ENCODE measurements at regions not wholly inside any gene's neighbourhood (a gene's known extent, or its start where the extent isn't known, plus 50 kb on each side); places are given as distances from the start of the nearest gene placed in this dataset.
A peak's percentile ranks its signal among the peaks of the same experiment; 100 is the strongest.

DNA sequence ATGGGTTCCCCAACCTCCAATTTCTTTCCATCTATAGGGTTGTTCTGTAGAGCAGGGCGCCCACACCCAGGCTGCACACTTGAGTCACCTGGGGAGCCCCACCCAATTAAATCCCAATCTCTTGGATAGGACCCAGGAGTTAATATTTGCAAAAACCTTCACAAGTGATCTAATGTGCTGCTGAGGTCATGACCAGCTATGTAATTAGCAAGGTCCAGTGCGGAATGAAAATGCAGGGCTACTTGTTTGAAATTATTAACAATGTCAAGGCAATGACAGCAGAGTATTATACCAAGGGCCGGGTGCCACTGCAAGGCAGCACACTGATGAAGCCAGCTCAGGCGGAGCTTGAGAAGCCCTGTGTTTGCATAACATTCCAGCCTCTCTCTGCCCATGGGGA, 302.7 kb downstream of the MAF start:
- no peak for DNase-seq (ENCODE audit: low read depth, low spot score)

DNA sequence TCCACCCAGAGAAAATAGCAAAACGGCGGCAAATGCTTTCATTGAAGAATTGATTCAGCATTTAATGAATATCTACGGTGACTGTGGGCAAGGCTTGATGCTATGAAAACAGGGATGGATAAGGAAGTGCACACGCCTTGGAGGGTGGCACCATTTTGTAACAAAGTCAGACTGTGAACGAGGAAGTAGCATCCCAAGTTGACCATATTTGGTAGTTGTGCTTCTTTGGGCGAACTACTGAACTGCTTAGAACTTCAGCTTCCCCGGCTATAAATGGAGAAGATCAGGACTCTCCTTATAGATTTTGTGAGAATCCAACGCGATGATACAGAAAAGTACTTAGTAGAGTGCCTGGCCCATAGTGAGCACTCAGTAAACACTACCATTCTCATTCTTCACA, 303.2 kb downstream of the MAF start:
- DNase-seq (ENCODE audit: low read depth, low spot score), result no peak

DNA sequence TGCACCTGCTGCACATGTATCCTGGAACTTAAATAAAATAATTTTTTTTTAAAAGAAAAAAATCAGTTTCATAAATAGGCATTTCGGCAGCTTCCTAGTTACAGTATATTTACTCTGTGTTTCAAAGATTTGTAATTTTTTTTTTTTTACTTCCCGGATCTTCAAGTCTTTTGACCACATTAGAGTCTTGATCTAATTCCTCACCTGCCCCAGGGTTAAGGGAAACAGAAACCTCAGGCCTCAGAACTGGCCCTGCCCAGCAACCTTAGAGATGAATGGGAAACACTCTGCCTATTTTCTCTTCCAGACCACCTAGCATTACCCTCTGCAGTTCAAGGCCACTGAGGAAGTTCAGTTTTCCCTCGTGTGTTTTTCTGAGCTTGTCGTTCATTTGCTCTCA, 304.0 kb downstream of the MAF start:
- no peak for DNase-seq (ENCODE audit: low read depth, low spot score)

DNA sequence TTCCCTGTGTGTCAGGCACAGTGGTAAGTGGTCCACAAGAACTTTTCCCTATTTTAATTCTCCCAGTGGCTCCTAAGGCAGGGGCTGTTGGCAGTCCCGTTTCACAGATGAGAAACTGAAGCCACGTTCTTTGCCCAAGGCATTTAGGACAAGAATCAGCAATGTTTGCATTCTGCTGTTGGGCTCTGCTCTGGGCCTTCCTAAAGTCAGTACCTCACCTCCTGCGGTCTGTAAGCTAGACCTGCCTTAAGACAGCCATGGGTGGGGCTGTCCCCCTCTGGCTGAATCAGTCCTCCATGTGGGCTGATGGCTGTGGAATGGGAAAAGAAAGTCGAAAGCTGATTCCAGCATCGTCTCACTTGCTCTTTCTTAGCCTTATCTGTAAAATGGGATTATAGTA, 304.8 kb downstream of the MAF start:
- DNase-seq (ENCODE audit: low read depth, low spot score), result no peak

DNA sequence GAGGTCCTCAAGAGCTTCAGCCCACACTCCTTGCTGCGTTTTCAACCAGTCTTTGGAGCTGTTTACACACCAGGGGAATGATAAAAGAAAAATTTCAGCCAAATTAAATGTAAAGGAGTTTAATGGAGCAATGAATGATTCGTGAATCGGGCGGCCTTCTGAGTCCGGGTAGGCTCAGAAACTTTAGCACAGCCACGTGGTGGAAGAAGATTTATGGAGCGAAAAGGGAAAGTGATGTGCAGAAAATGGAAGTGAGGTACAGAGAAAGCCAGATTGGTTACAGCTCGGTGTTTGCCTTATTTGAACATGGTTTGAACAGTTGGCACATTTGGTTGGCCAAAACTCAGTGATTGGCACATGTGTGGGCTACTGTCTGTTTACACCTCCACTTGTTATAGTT, 305.4 kb downstream of the MAF start:
- DNase-seq (ENCODE audit: low read depth, low spot score), result no peak

DNA sequence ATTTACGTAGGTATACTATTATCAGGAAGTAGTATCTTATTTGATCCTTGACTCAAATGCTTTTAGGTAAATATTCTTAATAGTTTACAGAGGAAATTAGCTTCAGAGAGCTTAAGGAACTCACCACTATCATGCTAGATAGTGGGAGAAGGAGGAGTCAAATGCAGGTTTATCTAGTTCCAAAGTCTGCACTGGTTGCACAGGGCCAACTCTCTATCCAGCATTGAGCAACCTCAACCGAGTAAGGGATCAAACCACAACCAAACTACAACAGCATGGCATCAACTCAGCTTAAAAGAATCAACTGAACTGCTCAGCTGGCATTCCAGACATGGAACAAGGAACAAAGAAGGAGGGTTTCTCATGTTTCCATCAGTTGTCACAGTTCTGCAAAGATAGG, 306.0 kb downstream of the MAF start:
- no peak for DNase-seq (ENCODE audit: low read depth, low spot score)

DNA sequence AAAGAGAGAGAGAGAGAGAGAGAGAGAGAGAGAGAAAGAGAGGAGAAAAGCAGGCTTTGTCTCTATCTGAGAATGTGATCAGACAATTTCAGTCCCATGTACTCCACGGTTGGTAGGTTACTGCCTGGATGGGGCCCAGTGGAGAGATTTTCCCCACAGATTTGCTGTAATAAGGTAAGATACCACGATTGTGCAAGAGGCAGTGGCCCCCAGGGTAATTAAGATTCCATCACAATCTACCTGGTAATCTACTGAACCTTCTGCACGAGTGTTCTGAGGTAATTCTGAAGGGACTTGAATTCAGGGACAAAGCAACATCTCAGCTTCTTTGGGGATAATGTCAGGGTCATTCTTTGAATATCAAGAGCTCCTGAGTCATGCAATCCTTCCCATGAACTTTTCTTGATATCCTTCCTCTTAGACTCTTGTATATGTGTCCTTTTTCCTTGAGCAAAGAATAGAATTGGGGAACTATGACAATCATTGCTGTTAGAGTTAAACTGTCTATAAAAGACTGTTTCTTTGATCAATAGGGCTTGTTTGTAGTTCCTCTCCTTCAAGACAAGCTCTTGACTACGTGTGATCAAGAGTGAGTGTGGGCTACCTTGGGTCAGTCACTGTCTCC, 306.6 kb downstream of the MAF start:
- DNase-seq (ENCODE audit: low read depth, low spot score), result no peak

DNA sequence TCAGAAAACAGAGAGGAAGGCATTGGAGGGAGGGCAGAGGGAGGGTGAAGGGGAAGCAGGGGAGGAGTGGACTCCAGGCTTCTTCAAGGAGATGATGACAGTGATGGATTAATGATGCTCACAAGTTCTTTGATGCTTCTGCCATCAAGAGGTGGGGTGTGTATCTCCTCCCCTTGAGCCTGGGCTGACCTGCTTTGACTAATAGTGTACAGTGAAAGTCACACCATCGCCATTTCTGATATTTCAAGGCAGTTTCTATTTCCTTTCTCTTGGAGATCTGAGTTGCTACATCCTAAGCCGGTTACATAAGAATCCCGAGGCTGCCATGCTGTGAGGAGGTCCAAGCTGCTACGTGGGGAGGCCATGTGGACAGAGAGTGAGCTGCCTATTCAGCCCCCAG, 312.5 kb downstream of the MAF start:
- no peak for DNase-seq (ENCODE audit: low read depth, low spot score)

DNA sequence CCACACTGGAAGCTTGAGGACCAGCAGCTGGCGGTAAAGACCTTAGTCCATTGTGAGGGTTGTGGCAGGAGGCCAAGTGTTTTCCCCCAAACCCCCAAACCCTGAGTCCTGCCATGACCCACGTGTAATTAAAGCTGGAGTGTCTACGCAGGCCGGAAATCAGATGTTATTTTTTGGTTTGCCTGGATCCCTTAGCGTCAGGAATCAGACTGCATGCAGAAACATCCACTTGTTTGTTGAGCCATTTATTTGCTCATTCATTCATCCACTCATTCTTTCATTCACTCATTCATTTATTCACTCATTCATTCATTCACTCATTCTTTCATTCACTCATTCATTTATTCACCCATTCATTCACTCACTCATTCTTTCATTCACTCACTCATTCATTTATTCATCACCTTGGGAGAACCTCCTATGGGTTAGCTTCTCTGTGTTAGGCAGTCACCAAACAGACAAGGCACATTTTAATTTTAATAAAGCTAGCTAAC, 313.1 kb downstream of the MAF start:
- DNase-seq (ENCODE audit: low read depth, low spot score), result no peak

DNA sequence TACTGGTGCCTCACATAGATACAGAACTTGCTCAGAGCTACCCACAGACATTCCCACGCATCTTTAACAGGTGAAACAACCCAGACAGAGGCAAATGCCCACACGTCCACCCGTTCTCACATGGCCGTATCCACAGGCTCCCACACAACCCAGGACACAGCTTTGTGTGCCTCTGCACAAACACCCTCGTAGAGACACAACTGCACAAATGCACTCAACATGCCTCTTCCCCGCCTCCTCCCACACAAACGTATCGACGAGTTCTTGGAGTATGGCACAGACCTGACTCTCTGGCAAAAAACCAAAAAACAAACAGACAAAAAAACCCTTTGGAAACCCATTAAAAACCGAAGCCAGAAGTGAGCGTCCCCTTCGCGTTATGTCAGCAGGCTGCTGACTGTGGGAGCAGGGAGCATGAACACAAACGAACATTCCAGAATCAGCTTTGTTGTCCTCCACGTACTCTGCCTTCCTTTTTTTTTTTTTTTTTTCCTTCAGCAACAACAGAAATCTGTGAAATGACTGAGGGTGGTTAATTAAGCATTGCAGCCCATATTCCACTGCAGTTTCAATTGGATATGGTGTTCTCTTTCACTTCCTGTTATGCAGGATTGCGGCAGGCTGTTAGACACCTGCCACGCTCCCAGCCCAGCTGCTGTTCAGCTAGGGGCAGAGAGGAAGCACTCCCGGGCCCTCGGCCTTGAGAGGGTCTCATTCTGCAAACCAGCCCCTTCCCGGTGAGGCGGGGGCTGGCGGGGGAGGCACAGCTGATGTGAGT, 313.7 kb downstream of the MAF start:
- no peak for DNase-seq (ENCODE audit: low read depth, low spot score)

DNA sequence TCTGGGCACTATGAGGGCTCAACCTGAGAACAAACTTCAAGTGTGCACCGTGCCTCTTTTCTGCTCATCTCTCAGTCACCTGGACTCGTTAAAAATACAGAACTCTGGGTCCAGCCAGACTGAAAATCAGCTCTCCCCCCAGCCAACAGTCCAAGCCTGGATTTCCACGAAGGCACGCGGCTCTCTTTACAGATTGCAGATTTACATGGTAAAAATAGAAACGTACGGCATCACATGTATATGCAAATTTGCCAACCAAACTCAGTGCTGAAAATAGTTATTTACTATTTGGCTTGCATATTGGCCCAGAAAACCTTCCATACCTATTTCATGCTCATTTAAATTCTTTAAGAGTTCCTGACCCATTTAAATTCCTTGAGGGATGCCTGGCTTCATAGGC, 315.8 kb downstream of the MAF start:
- no peak for DNase-seq (ENCODE audit: low read depth, low spot score)

DNA sequence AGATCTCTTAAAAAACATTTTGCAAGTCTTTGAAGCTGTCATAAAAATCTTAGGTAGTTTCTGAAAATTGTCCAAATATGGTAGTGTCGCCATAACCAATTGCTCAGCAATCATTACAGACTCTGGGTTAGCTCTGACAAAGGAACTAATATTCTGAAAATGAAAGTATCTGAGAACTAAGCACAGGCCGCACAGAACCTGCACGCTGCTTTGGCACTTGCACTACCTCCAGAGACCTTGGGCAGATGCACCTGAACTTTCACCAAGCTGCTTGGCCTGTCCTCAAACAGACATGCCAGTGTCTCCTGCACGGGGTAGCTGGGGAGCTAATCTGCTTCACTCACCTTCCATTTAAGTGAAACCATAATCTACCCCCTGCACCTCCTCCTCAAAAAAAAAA, 317.0 kb downstream of the MAF start:
- DNase-seq (ENCODE audit: low read depth, low spot score), result peak; percentile 9

DNA sequence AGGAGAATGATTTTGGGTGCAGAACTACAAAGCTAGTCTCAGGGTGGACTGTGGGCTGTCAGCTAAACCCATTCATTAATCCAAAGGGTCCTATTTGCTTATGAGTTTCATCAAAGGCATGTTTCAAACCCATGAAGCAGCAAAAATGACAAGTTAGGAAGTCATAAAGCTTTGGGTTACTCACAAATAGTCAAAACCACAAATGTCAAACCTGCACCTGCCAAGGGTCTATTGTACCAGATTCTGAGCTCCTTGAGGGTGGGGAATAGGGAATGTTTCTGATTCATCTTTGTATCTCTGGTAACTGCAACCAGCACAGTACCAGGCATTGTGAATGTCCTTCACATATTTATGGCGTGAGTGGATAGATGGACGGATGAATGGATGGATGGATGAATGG, 317.7 kb downstream of the MAF start:
- DNase-seq (ENCODE audit: low read depth, low spot score), result no peak

DNA sequence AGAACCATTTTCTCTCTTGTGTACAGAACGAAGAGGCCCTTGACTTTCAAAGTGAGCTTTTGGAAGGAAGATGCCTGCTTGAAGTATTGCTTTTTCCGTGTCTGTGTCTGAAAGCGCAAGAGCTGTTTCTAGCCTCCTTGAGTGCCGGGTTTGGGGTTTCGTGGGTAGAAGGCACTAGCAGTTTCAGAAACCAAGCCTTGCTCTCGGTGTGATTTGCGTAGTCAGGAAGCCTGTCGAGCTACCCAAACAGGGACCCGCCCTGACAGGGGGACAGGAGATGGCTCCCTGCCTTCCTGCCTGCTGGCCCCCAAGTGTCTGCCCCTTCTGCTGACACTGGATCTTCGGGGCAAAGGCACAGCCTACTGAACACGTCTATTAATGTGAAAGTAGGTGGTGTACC, 322.0 kb downstream of the MAF start:
- peak; percentile 18 for DNase-seq (ENCODE audit: low read depth, low spot score)

DNA sequence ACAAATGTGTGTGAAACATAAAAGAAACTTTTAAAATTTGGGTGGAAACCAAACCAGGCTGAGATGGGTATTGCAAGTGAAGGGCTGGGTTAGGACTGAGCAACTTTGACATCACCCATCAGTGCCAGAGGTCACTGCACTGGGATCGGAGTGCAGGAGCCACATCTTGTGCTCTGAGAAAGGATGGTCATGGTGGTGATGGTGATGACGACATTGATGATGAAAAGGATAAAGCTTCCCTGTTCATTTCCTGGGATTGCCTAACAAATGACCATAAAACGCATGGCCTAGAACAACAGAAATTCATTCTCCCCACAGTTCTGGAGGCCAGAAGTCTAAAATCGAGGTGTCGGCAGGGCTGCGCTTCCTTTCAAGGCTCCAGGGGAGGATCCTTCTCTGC, 324.0 kb downstream of the MAF start:
- DNase-seq (ENCODE audit: low read depth, low spot score), result no peak

DNA sequence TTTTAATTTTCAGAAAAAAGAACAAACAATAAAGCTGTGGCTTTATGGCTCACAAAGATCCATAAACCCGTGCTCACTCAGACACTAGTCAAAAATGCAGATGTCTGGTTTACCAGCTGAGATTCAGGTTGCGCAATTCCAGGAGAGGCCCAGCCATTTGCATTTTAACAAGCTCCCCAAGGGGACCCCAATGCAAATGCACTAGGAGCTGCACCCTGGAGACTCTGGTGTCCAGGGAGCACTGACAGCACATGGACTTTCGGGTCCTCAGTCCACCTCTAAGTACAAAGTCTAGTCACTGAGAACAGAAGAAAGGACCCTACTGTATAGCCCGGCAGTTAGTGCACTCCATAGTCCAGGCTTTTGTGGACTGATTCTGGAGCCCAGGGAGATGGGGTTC, 326.3 kb downstream of the MAF start:
- no peak for DNase-seq (ENCODE audit: low read depth, low spot score)

DNA sequence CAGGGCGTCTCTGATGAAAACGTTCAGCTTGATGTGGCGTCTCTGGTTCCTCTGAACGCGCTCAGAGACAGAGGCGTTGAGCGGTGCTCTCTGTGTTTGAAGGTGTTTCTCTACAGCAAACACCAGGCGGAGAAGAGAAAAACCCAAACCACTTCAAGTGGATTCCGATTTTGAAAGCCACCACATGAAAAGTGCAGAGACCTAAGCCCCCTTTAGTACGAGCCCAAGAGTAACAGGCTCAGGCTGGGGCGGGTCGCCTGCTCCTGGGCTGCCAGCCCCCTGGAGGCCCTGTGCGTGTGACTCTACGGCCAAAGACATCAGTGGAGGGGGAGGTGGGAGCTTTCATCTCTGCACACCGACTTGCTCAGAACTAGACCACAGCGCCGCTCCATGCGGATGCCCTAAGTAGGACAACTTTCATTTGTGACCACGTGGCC, 328.4 kb downstream of the MAF start:
- DNase-seq (ENCODE audit: low read depth, low spot score), result peak; percentile 12

DNA sequence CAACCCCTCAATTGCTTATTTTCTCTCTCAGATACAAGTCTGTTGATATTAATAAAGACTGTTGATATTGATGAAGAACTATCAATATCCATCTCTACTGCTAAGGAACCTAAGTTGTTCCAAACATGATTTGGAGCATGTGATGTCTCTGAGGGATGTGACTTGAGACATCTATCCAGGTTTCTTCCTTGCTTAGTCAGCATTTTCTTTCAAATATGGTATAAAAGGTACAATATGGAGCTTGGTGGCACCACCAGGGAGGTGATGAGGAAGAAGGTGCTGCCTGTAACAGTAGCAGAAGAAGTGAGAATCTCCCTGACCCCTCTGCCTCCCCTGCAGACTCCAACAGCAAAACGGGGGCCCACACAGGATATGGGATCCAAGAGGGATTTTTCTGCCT, 329.0 kb downstream of the MAF start:
- DNase-seq (ENCODE audit: low read depth, low spot score), result no peak

DNA sequence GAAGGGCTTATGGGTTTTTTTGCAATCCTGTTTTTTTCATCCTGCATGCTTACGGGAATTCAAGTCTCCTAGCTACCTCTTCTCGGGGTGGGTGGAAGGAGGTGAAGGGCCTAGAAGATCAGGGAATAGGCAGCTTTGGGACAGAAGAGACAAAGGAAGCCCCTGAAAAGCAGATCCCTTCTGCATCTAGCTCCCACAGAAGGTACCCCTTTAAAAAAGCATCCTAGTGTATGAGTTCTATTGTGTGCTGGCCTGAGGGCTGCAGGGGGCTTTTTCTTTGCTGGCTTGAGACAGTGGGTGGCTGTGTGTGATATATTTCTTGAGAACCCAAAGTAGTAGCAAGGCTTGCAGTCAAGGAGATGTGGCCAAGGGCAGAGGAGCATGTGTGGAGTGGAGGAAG, 330.5 kb downstream of the MAF start:
- no peak for DNase-seq (ENCODE audit: low read depth, low spot score)

DNA sequence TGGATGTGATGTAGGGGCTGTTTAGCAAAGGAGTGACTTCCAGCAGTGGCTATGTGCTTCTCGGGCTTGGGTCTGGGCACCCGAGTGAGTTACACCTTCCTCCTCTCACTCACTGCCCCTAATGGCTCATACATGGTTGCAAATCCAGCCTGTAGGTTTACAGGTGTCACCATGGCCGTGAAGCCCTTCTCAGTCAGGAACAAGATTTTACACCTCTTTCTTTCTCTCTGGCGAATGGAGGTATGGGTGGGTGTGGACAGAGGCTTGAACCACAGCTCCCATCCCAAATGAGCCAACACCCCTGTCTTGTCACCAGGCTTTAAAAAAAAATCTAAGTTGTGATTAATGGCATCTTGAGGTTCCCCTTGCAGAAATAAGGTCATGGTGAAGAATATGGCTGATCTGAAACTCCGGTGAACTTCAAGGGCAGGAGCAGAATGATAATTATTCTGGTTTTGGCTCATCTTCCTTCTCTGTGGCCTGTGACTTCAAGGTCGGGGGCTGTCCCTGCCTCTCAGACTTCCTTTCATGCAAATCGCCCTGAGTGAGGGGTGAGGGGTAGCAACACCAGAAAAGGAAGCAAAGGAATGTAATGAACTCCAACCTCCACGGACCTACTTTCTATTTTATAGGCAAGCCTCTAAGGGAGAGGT, 331.2 kb downstream of the MAF start:
- peak; percentile 19 for DNase-seq (ENCODE audit: low read depth, low spot score)

DNA sequence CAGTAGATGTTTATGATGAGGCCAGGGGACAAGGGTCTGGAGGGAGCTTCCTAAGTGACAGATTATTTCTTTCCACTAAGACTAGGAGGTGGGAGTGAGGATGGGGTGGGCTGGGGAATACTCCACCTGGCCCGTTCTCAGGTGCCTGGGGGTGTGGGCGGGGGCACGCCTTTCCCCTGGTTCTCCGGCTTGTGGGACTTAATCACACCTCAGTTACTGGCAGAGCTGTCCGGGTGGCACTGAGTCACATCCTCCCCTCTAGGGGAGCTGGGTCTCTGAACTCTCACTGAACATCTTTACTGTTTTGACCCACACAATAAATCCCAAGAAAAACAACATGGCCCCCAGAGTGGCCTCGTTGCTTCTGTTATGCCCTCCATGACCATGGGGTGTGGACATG, 332.8 kb downstream of the MAF start:
- no peak for DNase-seq (ENCODE audit: low read depth, low spot score)

DNA sequence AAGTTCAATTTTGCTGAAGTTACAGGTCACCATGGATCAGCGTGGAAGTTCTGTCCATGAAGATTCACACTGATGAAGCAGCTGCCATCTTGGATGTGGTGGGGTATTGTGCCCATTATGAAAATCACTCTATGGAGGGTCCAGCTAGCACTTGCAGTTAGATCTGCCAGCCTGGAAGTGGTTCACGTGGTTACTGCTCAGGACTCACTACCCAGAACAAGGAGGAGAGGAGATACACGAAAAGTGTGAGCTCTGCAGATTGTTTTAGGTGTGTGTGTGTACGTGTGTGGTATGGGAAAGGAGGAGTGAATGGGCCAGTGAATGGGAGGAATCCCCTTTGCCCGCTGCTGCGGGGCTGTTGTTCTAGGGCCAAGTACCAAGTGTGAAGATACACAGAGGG, 333.4 kb downstream of the MAF start:
- DNase-seq (ENCODE audit: low read depth, low spot score), result no peak

DNA sequence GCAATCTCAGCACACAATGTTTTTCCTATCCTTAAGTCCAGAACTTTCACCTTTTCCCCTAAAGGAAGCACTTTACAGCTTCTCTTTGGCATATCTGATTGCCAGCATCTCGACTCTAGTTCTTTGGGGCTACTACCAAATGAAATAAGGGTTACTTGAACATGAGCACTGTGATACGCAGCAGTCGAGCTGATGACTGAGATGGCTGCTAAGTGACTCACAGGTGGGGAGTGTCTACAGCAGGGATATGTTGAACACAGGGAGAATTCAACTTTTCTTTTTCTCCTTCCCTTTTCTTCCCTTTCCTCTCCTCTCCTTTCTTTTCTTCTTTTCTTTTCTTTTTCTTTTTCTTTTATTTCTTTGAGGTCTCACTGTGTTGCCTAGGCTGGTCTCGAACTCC, 334.8 kb downstream of the MAF start:
- no peak for DNase-seq (ENCODE audit: low read depth, low spot score)
